ENCODE measurements at regions not wholly inside any gene's neighbourhood (a gene's known extent, or its start where the extent isn't known, plus 50 kb on each side); places are given as distances from the start of the nearest gene placed in this dataset.

GRCh38 chr14:51533160-51533559 is 118.5 kb upstream of the FRMD6 start:
- H3K27ac ChIP-seq (ENCODE audit: low read depth in 2 of 2, low read length in 1 of 2) = peak overlapping the region; percentile 70 to 92
- H3K27me3 ChIP-seq (ENCODE audit: insufficient read depth) = no peaks in the 10 kb centered on the region
- ChIA-PET POLR2A (no interaction called here), CTCF (interaction anchor here (1.0 to 2.0 kb wide), 3 partner anchors 10 to 247 kb away, joined by 3 to 7 read pairs (median 6); no protein-coding TSS in a partner anchor)
- H3K9ac ChIP-seq = peak overlapping the region; percentile 62
- H3K9me3 ChIP-seq = no peaks in the 10 kb centered on the region
- H3K36me3 ChIP-seq (replicated peaks in 1 of 2; ENCODE audit: control insufficient read depth in 1 of 2, insufficient read depth in 2 of 2, low read length in 1 of 2) = no peaks in the 10 kb centered on the region
- peaks cover 15 to 17% of the 10 kb centered on the region in 2 experiments for H3K4me1 ChIP-seq (ENCODE audit: control insufficient read depth in 1 of 2, insufficient read depth in 2 of 2, low read depth in 1 of 2, low read length in 1 of 2)
- H3K4me2 ChIP-seq = peak overlapping the region; percentile 21; the same call in 1 of the 2 replicates
- H3K9me2 ChIP-seq = no peaks in the 10 kb centered on the region
- no peaks in the 10 kb centered on the region for H3K79me2 ChIP-seq (ENCODE audit: insufficient read depth)
- DNase-seq = no peak
- no peaks in the 10 kb centered on the region for H4K20me1 ChIP-seq (ENCODE audit: insufficient read depth)
- peaks cover 28% of the 10 kb centered on the region for H3F3A ChIP-seq (replicated peaks; ENCODE audit: insufficient read depth)
- WGBS (ENCODE audit: low lambda C conversion rate) = 14% methylated on average over 2 of the region's 2 CpGs
- no peak overlapping the region for H3K4me3 ChIP-seq (ENCODE audit: low read depth in 2 of 2, low read length in 1 of 2)
- H2AFZ ChIP-seq (ENCODE audit: low read depth) = peak overlapping the region; percentile 33; the same call in 1 of the 2 replicates
- TF ChIP-seq FOXM1 (IDR thresholded peaks at IDR 0.05; ENCODE audit: low read depth) (peak; percentile 36; the same call in 1 of the 2 replicates), RAD21 (IDR thresholded peaks at IDR 0.05; ENCODE audit: low read length) (no peak), IRF3 (IDR thresholded peaks at IDR 0.05; ENCODE audit: low read depth, low read length) (no peak), ZBTB33 (IDR thresholded peaks at IDR 0.05; ENCODE audit: borderline replicate concordance, low read depth) (no peak), POLR2AphosphoS5 (IDR thresholded peaks at IDR 0.05; ENCODE audit: low read depth, low read length) (peak; percentile 44; the same call in 1 of the 2 replicates), YY1 (IDR thresholded peaks at IDR 0.05; ENCODE audit: low read depth) (peak; percentile 37; the same call in 1 of the 2 replicates), RFX5 (IDR thresholded peaks at IDR 0.05; ENCODE audit: low read length) (no peak), SMC3 (IDR thresholded peaks at IDR 0.05; ENCODE audit: low read depth, low read length) (no peak), TEAD4 (IDR thresholded peaks at IDR 0.05; ENCODE audit: borderline replicate concordance, insufficient read depth) (peak; percentile 71), CHD2 (IDR thresholded peaks at IDR 0.05; ENCODE audit: low read length, partially characterized antibody) (no peak), GATA2 (CRISPR knock-in tag; IDR thresholded peaks at IDR 0.05) (no peak), MXI1 (IDR thresholded peaks at IDR 0.05; ENCODE audit: low read depth, low read length) (no peak), TAF1 (IDR thresholded peaks at IDR 0.05; ENCODE audit: borderline replicate concordance, low read depth, low read length) (no peak; the same call in 1 of the 2 replicates), JUND (IDR thresholded peaks at IDR 0.05) (peak; percentile 60), RCOR1 (IDR thresholded peaks at IDR 0.05; ENCODE audit: low read length) (no peak), FOSL2 (IDR thresholded peaks at IDR 0.05; ENCODE audit: borderline replicate concordance, low read depth) (peak; percentile 45; the same call in 1 of the 2 replicates), SIN3A (IDR thresholded peaks at IDR 0.05; ENCODE audit: borderline replicate concordance, low read depth, low read length) (no peak), REST (IDR thresholded peaks at IDR 0.05; ENCODE audit: low read depth, low read length) (no peak), CTCF (IDR thresholded peaks at IDR 0.05) (no peak), NRF1 (IDR thresholded peaks at IDR 0.05; ENCODE audit: low read depth, low read length) (no peak)
- TF ChIP-seq, protein P1, sequence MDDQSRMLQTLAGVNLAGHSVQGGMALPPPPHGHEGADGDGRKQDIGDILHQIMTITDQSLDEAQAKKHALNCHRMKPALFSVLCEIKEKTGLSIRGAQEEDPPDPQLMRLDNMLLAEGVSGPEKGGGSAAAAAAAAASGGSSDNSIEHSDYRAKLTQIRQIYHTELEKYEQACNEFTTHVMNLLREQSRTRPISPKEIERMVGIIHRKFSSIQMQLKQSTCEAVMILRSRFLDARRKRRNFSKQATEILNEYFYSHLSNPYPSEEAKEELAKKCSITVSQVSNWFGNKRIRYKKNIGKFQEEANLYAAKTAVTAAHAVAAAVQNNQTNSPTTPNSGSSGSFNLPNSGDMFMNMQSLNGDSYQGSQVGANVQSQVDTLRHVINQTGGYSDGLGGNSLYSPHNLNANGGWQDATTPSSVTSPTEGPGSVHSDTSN (IDR thresholded peaks at IDR 0.05) = peak; percentile 68
- TF ChIP-seq, protein P2, sequence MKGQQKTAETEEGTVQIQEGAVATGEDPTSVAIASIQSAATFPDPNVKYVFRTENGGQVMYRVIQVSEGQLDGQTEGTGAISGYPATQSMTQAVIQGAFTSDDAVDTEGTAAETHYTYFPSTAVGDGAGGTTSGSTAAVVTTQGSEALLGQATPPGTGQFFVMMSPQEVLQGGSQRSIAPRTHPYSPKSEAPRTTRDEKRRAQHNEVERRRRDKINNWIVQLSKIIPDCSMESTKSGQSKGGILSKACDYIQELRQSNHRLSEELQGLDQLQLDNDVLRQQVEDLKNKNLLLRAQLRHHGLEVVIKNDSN (IDR thresholded peaks at IDR 0.05; ENCODE audit: borderline replicate concordance, low read depth) = no peak
- TF ChIP-seq, protein P3, sequence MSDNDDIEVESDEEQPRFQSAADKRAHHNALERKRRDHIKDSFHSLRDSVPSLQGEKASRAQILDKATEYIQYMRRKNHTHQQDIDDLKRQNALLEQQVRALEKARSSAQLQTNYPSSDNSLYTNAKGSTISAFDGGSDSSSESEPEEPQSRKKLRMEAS (IDR thresholded peaks at IDR 0.05; ENCODE audit: low read depth) = no peak; the same call in 1 of the 2 replicates

All from SK-N-SH (cell line).